Putamen (tissue), 1 donor: ENCODE measurements at regions not wholly inside any gene's neighbourhood (a gene's known extent, or its start where the extent isn't known, plus 50 kb on each side); places are given as distances from the start of the nearest gene placed in this dataset.
"Not testable (repeated sequence)": the region's sequence is repeated elsewhere in the genome, so short reads cannot be mapped to it uniquely, and the experiment has no call there.

Experiments used
- DNase-seq: peaks from one replicate; pipeline ENCODE4 v3.0.0-alpha.2; 2016; ENCODE audit warnings: low spot score

GRCh38 chr3:69484507-69485393 is 98.9 kb upstream of the FRMD4B start:
- no peak for DNase-seq

- DNase-seq = no peak
Observed at GRCh38 chr3:69483449-69483848, 97.6 kb upstream of the FRMD4B start.

GRCh38 chr3:69480986-69481385 is 95.1 kb upstream of the FRMD4B start:
- not testable (repeated sequence) for DNase-seq

- DNase-seq = no peak
Observed at GRCh38 chr3:69474186-69474585, 88.3 kb upstream of the FRMD4B start.

GRCh38 chr3:69472093-69472492 is 86.2 kb upstream of the FRMD4B start:
- DNase-seq = no peak

- no peak for DNase-seq
Observed at GRCh38 chr3:69463531-69463930, 77.6 kb upstream of the FRMD4B start.

GRCh38 chr3:69462826-69463100 is 76.9 kb upstream of the FRMD4B start:
- no peak for DNase-seq

GRCh38 chr3:69462022-69462825 is 76.3 kb upstream of the FRMD4B start:
- no peak for DNase-seq

GRCh38 chr3:69460034-69460433 is 74.1 kb upstream of the FRMD4B start:
- DNase-seq = peak; percentile 56

- no peak for DNase-seq
Observed at GRCh38 chr3:69458803-69459365, 73.0 kb upstream of the FRMD4B start.

GRCh38 chr3:69456631-69457030 is 70.7 kb upstream of the FRMD4B start:
- no peak for DNase-seq

- no peak for DNase-seq
Observed at GRCh38 chr3:69454204-69454787, 68.4 kb upstream of the FRMD4B start.

- no peak for DNase-seq
Observed at GRCh38 chr3:69452295-69452694, 66.4 kb upstream of the FRMD4B start.

- DNase-seq = no peak
Observed at GRCh38 chr3:69451594-69451993, 65.7 kb upstream of the FRMD4B start.

- peak; percentile 62 for DNase-seq
Observed at GRCh38 chr3:69448877-69449276, 63.0 kb upstream of the FRMD4B start.

- DNase-seq = peak; percentile 78
Observed at GRCh38 chr3:69446402-69447072, 60.6 kb upstream of the FRMD4B start.

- DNase-seq = no peak
Observed at GRCh38 chr3:69445498-69445897, 59.6 kb upstream of the FRMD4B start.

- peak; percentile 32 for DNase-seq
Observed at GRCh38 chr3:69445024-69445423, 59.1 kb upstream of the FRMD4B start.

GRCh38 chr3:69443457-69443920 is 57.6 kb upstream of the FRMD4B start:
- no peak for DNase-seq

- DNase-seq = no peak
Observed at GRCh38 chr3:69442771-69443311, 57.0 kb upstream of the FRMD4B start.

- no peak for DNase-seq
Observed at GRCh38 chr3:69441732-69442131, 55.8 kb upstream of the FRMD4B start.

GRCh38 chr3:69441040-69441439 is 55.2 kb upstream of the FRMD4B start:
- DNase-seq = no peak
